Erythroblast (primary cell): ENCODE measurements at regions not wholly inside any gene's neighbourhood (a gene's known extent, or its start where the extent isn't known, plus 50 kb on each side); places are given as distances from the start of the nearest gene placed in this dataset.

Source experiments
- GATA1 ChIP-seq: IDR thresholded peaks from 2 replicates; pipeline ENCODE4 v1.6.1; 2011; ENCODE audit warnings: low read depth, mild to moderate bottlenecking, control low read depth, low read length, moderate library complexity
- POLR2A ChIP-seq: IDR thresholded peaks from 2 replicates; pipeline ENCODE4 v1.6.1; 2011; ENCODE audit warnings: mild to moderate bottlenecking, low read length

GRCh38 chr3:124599147-124599765, 131.0 kb upstream of the UMPS start:
- TF ChIP-seq POLR2A (no peak), GATA1 (no peak)
